Heart right ventricle (tissue), 16 donors: ENCODE measurements at regions not wholly inside any gene's neighbourhood (a gene's known extent, or its start where the extent isn't known, plus 50 kb on each side); places are given as distances from the start of the nearest gene placed in this dataset.
"Not testable (repeated sequence)": the region's sequence is repeated elsewhere in the genome, so short reads cannot be mapped to it uniquely, and the experiment has no call there.

Experiments used
- ATAC-seq, 8 donors: fragments of 200-7000 bp; cut with Tn5 transposase; one replicate each; pipeline ENCODE4 v1.9.1; 2020; ENCODE audit warnings: mild to moderate bottlenecking in 8 of 8, moderate library complexity in 8 of 8, moderate number of reproducible peaks in 1 of 8
- DNase-seq, 2 donors: peaks; one replicate each; pipeline ENCODE4 v3.0.0-alpha.2; 2020
- H3K27ac ChIP-seq, 10 donors: fragments of 200-600 bp; sonication (generic) in 2 of 10; one replicate each; pipeline versions ENCODE4 v1.5.0 to v1.8.0; 2020 to 2022; ENCODE audit warnings: mild to moderate bottlenecking in 3 of 10
- H3K27me3 ChIP-seq, 7 donors: fragments of 200-600 bp; one replicate each; pipeline ENCODE4 v1.8.0; 2021 to 2022; ENCODE audit warnings: mild to moderate bottlenecking in 2 of 7
- H3K36me3 ChIP-seq, 9 donors: fragments of 200-600 bp; sonication (generic) in 1 of 9; one replicate each; pipeline versions ENCODE4 v1.5.0 to v1.8.0; 2020 to 2022; ENCODE audit warnings: mild to moderate bottlenecking in 2 of 9
- H3K4me1 ChIP-seq, 9 donors: fragments of 200-600 bp; sonication (generic) in 1 of 9; one replicate each; pipeline versions ENCODE4 v1.5.0 to v1.8.0; 2020 to 2022; ENCODE audit warnings: mild to moderate bottlenecking in 4 of 9
- H3K4me3 ChIP-seq, 10 donors: fragments of 200-600 bp; sonication (generic) in 2 of 10; one replicate each; pipeline versions ENCODE4 v1.5.0 to v1.8.0; 2020 to 2022; ENCODE audit warnings: mild to moderate bottlenecking in 7 of 10, moderate library complexity in 2 of 10
- H3K9me3 ChIP-seq, 11 donors: fragments of 200-600 bp in 10 of 11; sonication (generic) in 2 of 11; one replicate each; pipeline versions ENCODE4 v1.5.0 to v1.8.0; 2013 to 2022; ENCODE audit warnings: mild to moderate bottlenecking in 2 of 11, control low read depth in 1 of 11, moderate library complexity in 1 of 11
- WGBS, 2 donors: extraction: QIAGEN DNeasy Blood & Tissue Kit; methylation state at CpG; one replicate each; pipeline ENCODE4 v1.1.7; 2013; ENCODE audit warnings: inconsistent platforms in 1 of 2; 5-methylcytosine and 5-hydroxymethylcytosine counted together
- intact Hi-C, 10 donors: fragments of 100-400 bp; cut with DNase I; formaldehyde crosslinking; loops; one replicate each; pipeline versions ENCODE4 v1.11.1 to v1.14.2; 2022
- TF ChIP-seq, protein P1 (sequence below), 9 donors: fragments of 200-600 bp; sonication (generic) in 2 of 9; IDR thresholded peaks; one replicate each; pipeline versions ENCODE4 v1.5.0 to v1.8.0; 2021 to 2022; ENCODE audit warnings: antibody characterized with exemption in 9 of 9, mild to moderate bottlenecking in 5 of 9, moderate library complexity in 1 of 9
- donor health status: Arrhythmogenic right ventricular cardiomyopathy.
- donor health status: ischemic (EF 13 %, LVEDD 7.1; RV severe dilation, severe dysfunction).
- donor health status: healthy with polysubstance abuse.
- donor health status: DM: no; HTN: yes; CAD: no.
- donor health status: DM: no; HTN: no; CAD: no.
- donor health status: ischemic (EF 25% LVEDD 6.9; RV normal size, moderate dysfunction).
- donor health status: ischemic (EF 25% LVEDD 5.7; RV mildly dilated, moderate dysfunction).
- donor health status: healthy.
- donor health status: DM: yes; HTN: yes; CAD: no.
- donor health status: Ischemic cardiomyopathy.
- donor health status: ischemic (EF 35%, LVEDD 5.7; RV mildly dilated, moderate dysfunction).
- donor health status: nonischemic (EF 11% LVEDD 7.7; RV severe dilation, severe dysfunction).
- donor health status: DM: yes; HTN: yes; CAD: no.
- donor health status: PGD.
- donor health status: ischemic (EF 29% LVEDD 5.4; RV normal size, mild dysfunction).
- donor health status: nonischemic (EF 23%, LVEDD 6.1; RV moderate dilation, normal function).

DNA sequence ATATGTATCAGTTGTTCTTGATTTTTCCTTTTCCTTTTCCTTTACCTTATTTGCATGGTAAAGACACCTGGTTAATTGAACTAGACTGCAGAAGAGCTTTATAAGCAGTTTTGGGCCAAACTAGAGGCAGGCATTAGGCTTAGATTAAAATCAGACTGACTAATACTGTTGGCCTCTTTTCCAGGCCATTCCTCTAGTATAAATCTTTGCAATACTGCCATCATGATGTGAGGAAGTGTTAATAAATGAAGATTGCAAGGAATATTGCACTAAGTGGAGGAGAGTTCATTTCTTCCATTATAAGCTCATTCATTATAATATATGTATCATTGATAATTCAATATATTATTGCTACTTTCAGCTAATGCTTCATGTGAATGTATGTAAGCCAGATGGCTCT lies 163.8 kb downstream of the MMUT start:
- TF ChIP-seq, protein P1, sequence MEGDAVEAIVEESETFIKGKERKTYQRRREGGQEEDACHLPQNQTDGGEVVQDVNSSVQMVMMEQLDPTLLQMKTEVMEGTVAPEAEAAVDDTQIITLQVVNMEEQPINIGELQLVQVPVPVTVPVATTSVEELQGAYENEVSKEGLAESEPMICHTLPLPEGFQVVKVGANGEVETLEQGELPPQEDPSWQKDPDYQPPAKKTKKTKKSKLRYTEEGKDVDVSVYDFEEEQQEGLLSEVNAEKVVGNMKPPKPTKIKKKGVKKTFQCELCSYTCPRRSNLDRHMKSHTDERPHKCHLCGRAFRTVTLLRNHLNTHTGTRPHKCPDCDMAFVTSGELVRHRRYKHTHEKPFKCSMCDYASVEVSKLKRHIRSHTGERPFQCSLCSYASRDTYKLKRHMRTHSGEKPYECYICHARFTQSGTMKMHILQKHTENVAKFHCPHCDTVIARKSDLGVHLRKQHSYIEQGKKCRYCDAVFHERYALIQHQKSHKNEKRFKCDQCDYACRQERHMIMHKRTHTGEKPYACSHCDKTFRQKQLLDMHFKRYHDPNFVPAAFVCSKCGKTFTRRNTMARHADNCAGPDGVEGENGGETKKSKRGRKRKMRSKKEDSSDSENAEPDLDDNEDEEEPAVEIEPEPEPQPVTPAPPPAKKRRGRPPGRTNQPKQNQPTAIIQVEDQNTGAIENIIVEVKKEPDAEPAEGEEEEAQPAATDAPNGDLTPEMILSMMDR (IDR thresholded peaks at IDR 0.05) = no peak
- H3K27me3 ChIP-seq = no peaks in the 10 kb centered on the region
- no peak overlapping the region for H3K4me3 ChIP-seq
- DNase-seq = no peak
- no peak overlapping the region for H3K27ac ChIP-seq
- no peaks in the 10 kb centered on the region for H3K4me1 ChIP-seq
- H3K36me3 ChIP-seq = no peaks in the 10 kb centered on the region
- H3K9me3 ChIP-seq = no peaks in the 10 kb centered on the region
- no peak for ATAC-seq
- intact Hi-C loops = no loop called here

DNA sequence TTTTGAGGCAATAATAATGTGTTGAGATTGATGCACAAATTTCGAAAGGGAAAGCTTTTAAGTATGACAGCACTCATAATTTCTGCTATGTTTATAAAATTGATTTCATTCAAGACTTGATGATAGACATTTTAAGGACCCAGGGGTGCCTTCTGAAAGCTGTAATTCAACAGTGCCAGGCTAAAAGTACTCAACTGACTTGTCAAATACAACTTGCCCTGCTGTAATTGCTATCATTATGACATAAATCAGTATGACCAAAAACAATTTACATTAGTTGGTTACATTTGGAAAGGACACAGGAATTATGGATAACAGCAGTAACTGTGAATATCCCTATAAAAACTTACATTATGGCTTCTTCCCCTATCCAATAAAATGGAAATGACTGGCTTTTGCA lies 178.9 kb downstream of the MMUT start:
- ATAC-seq = no peak
- Histone ChIP-seq H3K27me3 (no peaks in the 10 kb centered on the region), H3K4me1 (no peaks in the 10 kb centered on the region), H3K27ac (no peak overlapping the region), H3K9me3 (peaks cover 0 to 3% (median 0%) of the 10 kb centered on the region in 11 donors), H3K4me3 (no peak overlapping the region), H3K36me3 (no peaks in the 10 kb centered on the region)
- TF ChIP-seq, protein P1 (IDR thresholded peaks at IDR 0.05) = no peak
- no peak for DNase-seq
- WGBS, 2 donors = 61 to 76% methylated on average over 1 of the region's 1 CpG
- intact Hi-C loops = no loop called here

DNA sequence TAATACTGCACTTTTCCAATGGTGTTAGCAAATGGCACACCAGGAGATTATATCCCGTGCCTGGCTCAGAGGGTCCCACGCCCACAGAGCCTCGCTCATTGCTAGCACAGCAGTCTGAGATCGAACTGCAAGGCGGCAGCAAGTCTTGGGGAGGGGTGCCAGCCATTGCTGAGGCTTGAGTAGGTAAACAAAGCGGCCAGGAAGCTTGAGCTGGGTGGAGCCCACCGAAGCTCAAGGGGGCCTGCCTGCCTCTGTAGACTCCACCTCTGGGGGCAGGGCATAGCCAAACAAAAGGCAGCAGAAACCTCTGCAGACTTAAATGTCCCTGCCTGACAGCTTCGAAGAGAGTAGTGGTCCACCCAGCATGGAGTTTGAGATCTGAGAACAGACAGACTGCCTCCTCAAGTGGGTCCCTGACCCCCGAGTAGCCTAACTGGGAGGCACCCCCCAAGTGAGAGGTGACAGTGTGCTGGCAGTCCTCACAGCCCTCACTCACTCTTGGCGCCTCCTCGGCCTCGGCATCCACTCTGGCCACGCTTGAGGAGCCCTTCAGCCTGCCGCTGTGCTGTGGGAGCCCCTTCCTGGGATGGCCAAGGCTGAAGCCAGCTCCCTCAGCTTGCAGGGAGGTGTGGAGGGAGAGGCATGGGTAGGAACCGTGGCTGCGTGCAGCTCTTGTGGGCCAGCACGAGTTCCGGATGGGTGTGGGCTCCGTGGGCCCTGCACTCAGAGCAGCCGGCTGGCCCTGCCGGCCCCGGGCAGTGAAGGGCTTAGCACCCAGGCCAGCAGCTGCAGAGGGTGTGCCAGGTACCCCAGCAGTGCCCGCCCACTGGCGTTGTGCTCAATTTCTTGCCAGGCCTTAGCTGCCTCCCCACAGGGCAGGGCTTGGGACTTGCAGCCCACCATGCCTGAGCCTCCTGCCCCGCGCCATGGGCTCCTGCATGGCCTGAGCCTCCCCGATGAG lies 188.0 kb downstream of the MMUT start:
- H3K27me3 ChIP-seq, DNase-seq, H3K4me3 ChIP-seq, H3K27ac ChIP-seq, ATAC-seq, intact Hi-C loops, H3K36me3 ChIP-seq, H3K4me1 ChIP-seq: not testable (repeated sequence)
- 82 to 84% methylated on average over 27 of the region's 27 CpGs for WGBS, 2 donors
- H3K9me3 ChIP-seq = peaks cover 0 to 21% (median 0%) of the 10 kb centered on the region in 11 donors

DNA sequence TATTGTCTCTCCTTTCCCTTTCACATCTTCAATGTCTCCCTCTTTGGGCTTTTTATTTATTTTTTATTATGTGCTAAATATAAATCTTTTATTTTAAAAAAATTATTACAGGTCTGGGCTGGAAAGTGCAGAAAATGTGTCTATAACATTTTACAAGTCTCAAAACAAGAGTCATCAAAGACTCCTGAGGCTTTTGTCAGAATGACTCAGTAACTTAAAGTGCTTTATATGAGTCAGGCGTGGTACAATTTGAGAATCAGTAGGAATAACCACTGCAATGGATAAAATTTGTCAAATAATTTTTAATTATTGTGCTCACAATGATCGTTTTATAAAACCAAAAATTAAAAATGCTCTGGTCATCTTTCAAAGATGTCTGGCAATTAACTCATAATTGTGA lies 193.9 kb downstream of the MMUT start:
- TF ChIP-seq, protein P1 (IDR thresholded peaks at IDR 0.05) = no peak
- ATAC-seq (no peak), DNase-seq (no peak)
- Histone ChIP-seq H3K4me1 (peaks cover 0 to 5% (median 0%) of the 10 kb centered on the region in 9 donors), H3K4me3 (no peak overlapping the region), H3K9me3 (peaks cover 0 to 3% (median 0%) of the 10 kb centered on the region in 11 donors), H3K36me3 (no peaks in the 10 kb centered on the region), H3K27me3 (no peaks in the 10 kb centered on the region), H3K27ac (no peak overlapping the region)
- 39 to 40% methylated on average over 2 of the region's 2 CpGs for WGBS, 2 donors
- intact Hi-C loops = no loop called here

DNA sequence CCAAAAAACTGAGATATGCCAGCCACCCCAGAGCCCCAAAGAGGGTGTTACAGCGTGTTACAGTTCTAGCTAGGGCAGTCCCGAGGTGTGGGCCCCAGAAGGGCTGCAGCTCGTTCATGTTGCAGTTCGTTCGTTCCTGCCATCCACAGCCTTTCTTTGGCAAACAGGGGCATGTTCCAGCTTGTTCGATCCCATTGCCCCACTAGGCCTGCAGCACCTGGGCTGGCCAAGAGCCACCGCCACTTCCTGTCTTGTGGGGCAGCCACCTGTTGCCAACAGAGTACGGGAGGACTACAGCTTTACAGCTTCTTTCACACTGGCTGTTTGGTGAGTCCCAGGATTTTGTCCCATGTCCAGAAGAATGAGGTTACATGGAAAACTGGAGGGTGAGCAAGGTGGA lies 198.1 kb downstream of the MMUT start:
- no peaks in the 10 kb centered on the region for H3K4me1 ChIP-seq
- H3K27ac ChIP-seq = no peak overlapping the region
- intact Hi-C loops = no loop called here
- DNase-seq (no peak), ATAC-seq (no peak)
- H3K36me3 ChIP-seq = no peaks in the 10 kb centered on the region
- WGBS, 2 donors = 87 to 89% methylated on average over 8 of the region's 8 CpGs
- TF ChIP-seq, protein P1 (IDR thresholded peaks at IDR 0.05) = no peak
- no peaks in the 10 kb centered on the region for H3K27me3 ChIP-seq
- H3K9me3 ChIP-seq = no peaks in the 10 kb centered on the region
- no peak overlapping the region for H3K4me3 ChIP-seq
